Panc1 (cell line): ENCODE measurements at regions not wholly inside any gene's neighbourhood (a gene's known extent, or its start where the extent isn't known, plus 50 kb on each side); places are given as distances from the start of the nearest gene placed in this dataset.

Experiments used
- POLR2AphosphoS5 ChIP-seq: IDR thresholded peaks from 2 replicates; pipeline ENCODE4 v1.6.1; 2012; ENCODE audit warnings: mild to moderate bottlenecking, low read depth, low read length, moderate library complexity
- SIN3A ChIP-seq: IDR thresholded peaks from 2 replicates; pipeline ENCODE4 v1.6.1; 2012; ENCODE audit warnings: low read depth, mild to moderate bottlenecking, low read length, moderate library complexity, borderline replicate concordance; ENCODE audit not compliant: insufficient read depth
- TCF7L2 ChIP-seq: IDR thresholded peaks from 2 replicates; pipeline ENCODE4 v1.6.1; 2011; ENCODE audit warnings: mild to moderate bottlenecking, low read depth, low read length, inconsistent platforms
- TF ChIP-seq, protein P1 (sequence below): fragments of 450-650 bp; IDR thresholded peaks from 2 replicates; pipeline ENCODE4 v1.5.1; 2017; ENCODE audit warnings: mild to moderate bottlenecking
- TF ChIP-seq, protein P2 (sequence below), 2 experiments: IDR thresholded peaks; 2 replicates each; pipeline ENCODE4 v1.6.1; 2011 to 2012; ENCODE audit warnings: low read depth in 2 of 2, control low read depth in 1 of 2, low read length in 1 of 2, mild to moderate bottlenecking in 1 of 2, moderate library complexity in 1 of 2; ENCODE audit not compliant: insufficient read depth in 1 of 2

GRCh38 chr12:53840316-53840715 lies 88.5 kb upstream of the CISTR start:
- TF ChIP-seq, protein P1, sequence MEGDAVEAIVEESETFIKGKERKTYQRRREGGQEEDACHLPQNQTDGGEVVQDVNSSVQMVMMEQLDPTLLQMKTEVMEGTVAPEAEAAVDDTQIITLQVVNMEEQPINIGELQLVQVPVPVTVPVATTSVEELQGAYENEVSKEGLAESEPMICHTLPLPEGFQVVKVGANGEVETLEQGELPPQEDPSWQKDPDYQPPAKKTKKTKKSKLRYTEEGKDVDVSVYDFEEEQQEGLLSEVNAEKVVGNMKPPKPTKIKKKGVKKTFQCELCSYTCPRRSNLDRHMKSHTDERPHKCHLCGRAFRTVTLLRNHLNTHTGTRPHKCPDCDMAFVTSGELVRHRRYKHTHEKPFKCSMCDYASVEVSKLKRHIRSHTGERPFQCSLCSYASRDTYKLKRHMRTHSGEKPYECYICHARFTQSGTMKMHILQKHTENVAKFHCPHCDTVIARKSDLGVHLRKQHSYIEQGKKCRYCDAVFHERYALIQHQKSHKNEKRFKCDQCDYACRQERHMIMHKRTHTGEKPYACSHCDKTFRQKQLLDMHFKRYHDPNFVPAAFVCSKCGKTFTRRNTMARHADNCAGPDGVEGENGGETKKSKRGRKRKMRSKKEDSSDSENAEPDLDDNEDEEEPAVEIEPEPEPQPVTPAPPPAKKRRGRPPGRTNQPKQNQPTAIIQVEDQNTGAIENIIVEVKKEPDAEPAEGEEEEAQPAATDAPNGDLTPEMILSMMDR = no peak
- TF ChIP-seq POLR2AphosphoS5 (no peak), TCF7L2 (no peak), SIN3A (no peak)
- TF ChIP-seq, protein P2, sequence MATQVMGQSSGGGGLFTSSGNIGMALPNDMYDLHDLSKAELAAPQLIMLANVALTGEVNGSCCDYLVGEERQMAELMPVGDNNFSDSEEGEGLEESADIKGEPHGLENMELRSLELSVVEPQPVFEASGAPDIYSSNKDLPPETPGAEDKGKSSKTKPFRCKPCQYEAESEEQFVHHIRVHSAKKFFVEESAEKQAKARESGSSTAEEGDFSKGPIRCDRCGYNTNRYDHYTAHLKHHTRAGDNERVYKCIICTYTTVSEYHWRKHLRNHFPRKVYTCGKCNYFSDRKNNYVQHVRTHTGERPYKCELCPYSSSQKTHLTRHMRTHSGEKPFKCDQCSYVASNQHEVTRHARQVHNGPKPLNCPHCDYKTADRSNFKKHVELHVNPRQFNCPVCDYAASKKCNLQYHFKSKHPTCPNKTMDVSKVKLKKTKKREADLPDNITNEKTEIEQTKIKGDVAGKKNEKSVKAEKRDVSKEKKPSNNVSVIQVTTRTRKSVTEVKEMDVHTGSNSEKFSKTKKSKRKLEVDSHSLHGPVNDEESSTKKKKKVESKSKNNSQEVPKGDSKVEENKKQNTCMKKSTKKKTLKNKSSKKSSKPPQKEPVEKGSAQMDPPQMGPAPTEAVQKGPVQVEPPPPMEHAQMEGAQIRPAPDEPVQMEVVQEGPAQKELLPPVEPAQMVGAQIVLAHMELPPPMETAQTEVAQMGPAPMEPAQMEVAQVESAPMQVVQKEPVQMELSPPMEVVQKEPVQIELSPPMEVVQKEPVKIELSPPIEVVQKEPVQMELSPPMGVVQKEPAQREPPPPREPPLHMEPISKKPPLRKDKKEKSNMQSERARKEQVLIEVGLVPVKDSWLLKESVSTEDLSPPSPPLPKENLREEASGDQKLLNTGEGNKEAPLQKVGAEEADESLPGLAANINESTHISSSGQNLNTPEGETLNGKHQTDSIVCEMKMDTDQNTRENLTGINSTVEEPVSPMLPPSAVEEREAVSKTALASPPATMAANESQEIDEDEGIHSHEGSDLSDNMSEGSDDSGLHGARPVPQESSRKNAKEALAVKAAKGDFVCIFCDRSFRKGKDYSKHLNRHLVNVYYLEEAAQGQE (IDR thresholded peaks at IDR 0.05; ENCODE audit: insufficient read depth in 1 of 2, low read depth in 2 of 2, low read length in 1 of 2) = no peak
